ENCODE measurements at regions not wholly inside any gene's neighbourhood (a gene's known extent, or its start where the extent isn't known, plus 50 kb on each side); places are given as distances from the start of the nearest gene placed in this dataset.

GRCh38 chr21:29443411-29444010 is 144.8 kb downstream of the BACH1 start:
- DNase-seq (ENCODE audit: low read depth in 2 of 2) = no peak

GRCh38 chr21:29448766-29449165 is 150.0 kb downstream of the BACH1 start:
- DNase-seq (ENCODE audit: low read depth in 2 of 2) = no peak

- no peak for DNase-seq (ENCODE audit: low read depth in 2 of 2)
These were observed 150.7 kb downstream of the BACH1 start for GRCh38 chr21:29449306-29449950.

DNA sequence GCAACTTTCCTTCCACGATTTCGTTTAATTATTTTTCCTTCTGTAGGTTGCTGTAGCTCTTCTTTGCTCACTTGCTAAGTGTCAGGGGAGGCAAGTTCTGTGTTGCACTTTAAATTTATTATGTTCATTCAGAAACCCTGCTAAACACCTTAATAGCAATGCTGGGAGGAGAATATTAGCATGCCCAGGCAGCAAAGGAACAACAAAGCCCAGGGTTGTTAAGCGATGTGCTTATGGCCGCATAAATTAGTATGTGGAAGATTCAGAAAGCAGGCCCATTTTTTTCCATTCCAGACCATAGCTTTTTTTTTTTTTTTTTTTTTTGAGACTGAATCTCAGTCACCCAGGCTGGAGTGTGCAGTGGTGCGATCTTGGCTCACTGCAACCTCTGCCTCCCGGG is 151.3 kb downstream of the BACH1 start:
- no peak for DNase-seq (ENCODE audit: low read depth in 2 of 2)

- DNase-seq (ENCODE audit: low read depth in 2 of 2) = no peak
These were observed 154.8 kb downstream of the BACH1 start for GRCh38 chr21:29453511-29453910.

DNA sequence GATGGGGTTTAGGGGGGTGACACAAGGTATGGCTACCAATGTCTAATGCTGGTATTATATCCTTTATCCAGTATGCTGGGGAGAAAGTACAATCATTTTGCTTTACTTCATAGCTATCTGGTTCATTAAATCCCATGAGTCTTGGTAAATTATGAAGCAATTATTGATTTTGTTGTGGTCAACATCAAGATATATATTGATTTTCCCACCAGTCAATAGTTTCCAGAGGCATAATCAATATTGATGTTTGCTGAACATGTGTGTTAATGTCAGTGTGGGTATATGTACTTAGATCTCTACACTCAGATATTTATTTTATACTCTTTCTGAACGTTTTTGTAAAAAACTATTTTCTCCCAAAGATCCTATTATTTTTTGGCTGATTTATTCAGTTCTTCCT is 155.5 kb downstream of the BACH1 start:
- no peak for DNase-seq (ENCODE audit: low read depth in 2 of 2)

DNA sequence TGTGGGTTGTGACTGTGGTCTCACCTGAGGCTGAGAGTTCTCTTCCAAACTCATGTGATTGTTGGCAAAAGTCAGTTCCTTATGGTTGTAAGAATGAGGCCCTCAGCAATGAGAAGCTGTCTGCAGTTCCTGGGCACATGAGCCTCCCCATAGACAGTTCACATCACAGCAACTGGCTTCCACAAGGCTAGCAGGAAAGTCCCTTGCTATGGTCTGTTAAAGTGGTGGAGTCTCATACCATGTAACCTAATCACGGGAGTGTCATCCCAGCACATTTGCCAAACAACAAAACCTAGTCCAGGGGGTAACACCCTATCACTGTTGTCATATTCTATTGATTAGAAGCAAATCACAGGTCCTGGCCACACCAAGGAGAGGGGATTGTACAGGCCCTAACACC is 163.8 kb downstream of the BACH1 start:
- DNase-seq (ENCODE audit: low read depth in 2 of 2) = no peak

DNA sequence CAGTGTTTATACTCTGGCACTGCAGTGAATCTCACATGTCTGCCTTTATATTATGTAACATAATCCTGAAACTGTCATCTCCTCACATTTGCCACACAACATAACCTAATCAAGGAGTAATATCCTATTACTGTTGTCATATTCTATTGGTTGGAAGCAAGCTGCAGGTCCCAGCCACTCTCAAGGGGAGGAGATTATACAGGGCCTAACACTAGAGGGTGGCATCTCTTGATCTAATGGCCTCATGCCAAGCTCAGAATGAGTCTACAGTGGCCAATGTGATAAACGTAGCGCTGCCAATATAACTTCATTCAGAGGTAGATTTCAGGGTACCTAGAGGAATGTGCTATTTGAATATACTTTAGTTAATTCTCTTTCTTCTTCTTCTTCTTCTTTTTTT is 166.8 kb downstream of the BACH1 start:
- no peak for DNase-seq (ENCODE audit: low read depth in 2 of 2)

DNA sequence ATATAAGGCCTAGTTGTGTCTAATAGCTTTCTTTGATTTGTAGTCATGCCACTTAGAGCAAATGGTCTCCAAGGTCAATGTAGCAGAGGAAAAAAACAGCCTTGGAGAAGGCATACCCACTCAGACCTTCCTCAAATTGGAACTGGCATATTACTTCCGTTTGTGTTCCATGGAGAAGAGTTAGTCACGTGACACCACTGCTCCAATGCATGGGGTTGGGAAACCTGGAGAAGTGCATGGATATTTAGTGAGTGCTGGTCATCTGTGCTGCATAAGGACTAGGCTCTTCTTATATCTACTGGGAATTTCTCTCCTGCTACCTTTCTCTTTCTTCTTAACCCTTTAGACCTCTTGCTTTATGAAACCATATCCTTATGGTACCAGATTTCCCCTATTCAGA is 167.8 kb downstream of the BACH1 start:
- no peak for DNase-seq (ENCODE audit: low read depth in 2 of 2)

- no peak for DNase-seq (ENCODE audit: low read depth in 2 of 2)
These were observed 171.7 kb downstream of the BACH1 start for GRCh38 chr21:29470397-29470796.

GRCh38 chr21:29473808-29474207 is 175.1 kb downstream of the BACH1 start:
- DNase-seq (ENCODE audit: low read depth in 2 of 2) = no peak

DNA sequence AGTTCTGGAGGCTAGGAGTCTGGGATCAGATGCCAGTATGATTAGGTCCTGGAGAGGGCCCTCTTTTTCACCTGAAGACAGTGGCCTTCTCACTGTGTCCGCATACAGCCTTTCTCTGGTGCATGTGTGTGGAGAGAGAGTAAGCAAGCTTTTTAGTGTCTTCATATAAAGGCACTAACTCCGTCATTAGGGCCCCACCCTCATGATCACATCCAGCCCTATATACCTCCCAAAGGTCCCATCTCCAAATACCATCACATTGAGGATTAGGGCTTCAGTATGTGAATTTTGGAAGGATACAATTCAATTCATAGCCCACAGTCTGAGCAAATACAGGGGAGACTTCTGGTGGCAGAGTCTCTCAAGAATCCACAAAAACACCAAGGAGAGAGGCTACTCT is 176.6 kb downstream of the BACH1 start:
- DNase-seq (ENCODE audit: low read depth in 2 of 2) = no peak

- DNase-seq (ENCODE audit: low read depth in 2 of 2) = no peak
These were observed 178.6 kb downstream of the BACH1 start for GRCh38 chr21:29477347-29477746.

GRCh38 chr21:29477941-29478340 is 179.2 kb downstream of the BACH1 start:
- peak in 1 of 2 experiments; percentile 9 for DNase-seq (ENCODE audit: low read depth in 2 of 2)

GRCh38 chr21:29481081-29481480 is 182.4 kb downstream of the BACH1 start:
- DNase-seq (ENCODE audit: low read depth in 2 of 2) = peak; percentile 40 to 47

- peak; percentile 75 to 83 for DNase-seq (ENCODE audit: low read depth in 2 of 2)
These were observed 182.9 kb downstream of the BACH1 start for GRCh38 chr21:29481641-29482040.

DNA sequence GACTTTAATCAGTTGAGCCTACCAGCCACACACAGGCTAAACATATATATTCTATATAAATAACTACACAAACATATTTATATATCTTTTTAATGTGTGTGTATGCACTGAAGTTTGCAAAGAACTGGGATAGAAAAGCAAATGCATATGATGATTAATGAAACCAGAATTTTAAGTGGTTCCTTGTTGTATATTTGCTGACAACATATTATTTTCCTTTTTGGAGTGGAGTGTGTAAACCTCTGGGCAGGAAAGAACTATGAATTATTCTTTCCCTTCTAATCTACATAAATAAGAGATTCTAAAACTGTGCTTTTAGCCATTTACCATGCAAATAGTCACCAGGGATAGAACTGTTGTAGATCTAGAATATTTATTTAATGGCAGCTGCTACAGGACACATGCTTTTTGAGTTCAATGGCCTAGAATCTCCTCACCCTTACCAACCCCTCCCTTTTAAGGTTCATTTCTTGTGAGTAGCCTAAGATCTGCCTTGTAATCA is 187.6 kb downstream of the BACH1 start:
- DNase-seq (ENCODE audit: low read depth in 2 of 2) = no peak

Data from fibroblast of skin of left biceps (primary cell).